HG03159 (cell line): ENCODE measurements at regions not wholly inside any gene's neighbourhood (a gene's known extent, or its start where the extent isn't known, plus 50 kb on each side); places are given as distances from the start of the nearest gene placed in this dataset.

Experiments
- ATAC-seq: cut with Tn5 transposase; IDR thresholded peaks from one replicate; pipeline ENCODE4 v1.9.1; 2021; ENCODE audit warnings: mild to moderate bottlenecking, moderate library complexity; ENCODE audit not compliant: unreplicated experiment

GRCh38 chr14:94685166-94685581 lies 73.0 kb downstream of the SERPINA3 start:
- ATAC-seq = no peak

DNA sequence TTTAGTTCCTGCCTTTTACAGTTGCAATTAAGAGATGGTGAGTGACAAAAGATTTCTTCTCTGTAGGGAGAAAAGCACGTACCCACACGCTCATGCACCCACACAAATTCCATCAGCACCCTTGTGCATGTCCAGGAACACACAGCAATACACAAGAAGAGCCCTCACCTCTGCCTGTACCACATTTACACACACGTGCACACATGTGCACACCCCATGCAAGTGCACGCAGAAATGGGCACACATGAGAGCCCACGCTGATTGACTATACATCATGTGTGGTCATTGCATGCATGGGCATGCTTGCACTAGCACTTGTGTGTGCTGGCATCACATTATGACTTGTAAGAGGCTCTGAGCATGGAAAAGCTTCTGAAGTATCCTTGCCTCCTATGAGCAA lies 70.5 kb downstream of the SERPINA3 start:
- ATAC-seq = no peak

DNA sequence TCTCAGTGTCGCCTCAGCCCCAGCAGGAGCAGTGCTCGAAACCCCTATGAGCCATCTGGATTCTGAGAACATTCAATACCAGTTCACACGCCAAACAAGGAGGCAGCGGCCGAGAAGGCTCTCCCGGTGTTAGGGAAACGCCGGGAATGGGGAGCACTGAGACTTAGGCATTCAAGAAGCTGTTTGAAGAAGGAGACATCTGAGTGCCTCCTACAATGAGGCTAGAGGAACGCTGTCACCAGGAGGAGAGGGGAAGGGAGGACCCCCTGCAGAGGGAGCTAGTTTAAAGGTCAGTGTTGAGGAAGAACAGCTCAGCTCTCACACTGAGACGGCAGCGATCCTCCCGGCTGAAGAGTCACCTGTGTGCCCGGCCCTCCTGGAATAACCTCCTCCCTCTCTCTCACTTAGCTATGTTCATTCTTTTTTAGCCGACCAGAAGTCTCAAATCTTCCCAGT lies 69.9 kb downstream of the SERPINA3 start:
- no peak for ATAC-seq

GRCh38 chr14:94681300-94682060 lies 69.3 kb downstream of the SERPINA3 start:
- ATAC-seq = no peak

DNA sequence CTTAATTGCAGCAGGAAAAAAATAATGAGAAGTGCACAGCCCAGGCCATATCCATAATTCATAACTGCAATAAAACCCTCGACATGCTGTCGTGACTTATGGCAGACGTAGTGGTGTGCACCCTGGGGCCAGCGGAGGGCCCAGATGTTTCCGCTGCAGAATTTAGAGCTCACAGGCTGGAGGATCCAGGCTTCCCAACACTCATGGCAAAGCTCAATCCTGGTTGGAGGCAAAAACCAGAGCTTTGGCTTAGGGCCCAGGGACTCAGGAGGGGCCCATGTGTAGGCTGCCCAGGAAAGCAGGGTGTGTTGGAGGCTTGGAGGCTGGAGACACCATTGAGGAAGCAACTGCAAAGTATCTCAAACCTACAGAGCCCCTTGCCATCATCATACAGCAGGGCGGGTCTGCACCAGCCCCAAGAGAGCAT lies 68.7 kb downstream of the SERPINA3 start:
- ATAC-seq = no peak

GRCh38 chr14:94679937-94680861 lies 68.0 kb downstream of the SERPINA3 start:
- ATAC-seq = no peak

GRCh38 chr14:94679106-94679810 lies 67.1 kb downstream of the SERPINA3 start:
- no peak for ATAC-seq

GRCh38 chr14:94677747-94678146 lies 65.6 kb downstream of the SERPINA3 start:
- ATAC-seq = no peak

DNA sequence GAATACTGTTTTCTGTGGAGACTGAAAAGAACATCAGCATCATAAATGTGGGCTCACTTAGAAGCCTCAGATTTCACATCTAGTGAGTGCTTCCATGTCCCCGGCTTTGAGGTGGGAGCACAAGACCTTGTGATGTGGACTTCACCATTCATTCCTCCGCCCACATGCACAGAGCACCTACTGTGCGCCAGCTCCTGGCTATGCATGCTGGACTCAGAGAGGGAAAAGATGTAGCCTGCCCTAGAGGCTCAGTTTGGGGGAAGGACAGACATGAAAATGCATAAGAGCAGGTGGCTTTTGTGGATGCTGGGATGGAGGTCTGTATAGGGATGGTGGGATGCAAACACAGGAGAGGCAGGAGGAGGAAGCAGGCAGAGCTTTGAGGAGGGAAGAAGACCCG lies 65.0 kb downstream of the SERPINA3 start:
- no peak for ATAC-seq

DNA sequence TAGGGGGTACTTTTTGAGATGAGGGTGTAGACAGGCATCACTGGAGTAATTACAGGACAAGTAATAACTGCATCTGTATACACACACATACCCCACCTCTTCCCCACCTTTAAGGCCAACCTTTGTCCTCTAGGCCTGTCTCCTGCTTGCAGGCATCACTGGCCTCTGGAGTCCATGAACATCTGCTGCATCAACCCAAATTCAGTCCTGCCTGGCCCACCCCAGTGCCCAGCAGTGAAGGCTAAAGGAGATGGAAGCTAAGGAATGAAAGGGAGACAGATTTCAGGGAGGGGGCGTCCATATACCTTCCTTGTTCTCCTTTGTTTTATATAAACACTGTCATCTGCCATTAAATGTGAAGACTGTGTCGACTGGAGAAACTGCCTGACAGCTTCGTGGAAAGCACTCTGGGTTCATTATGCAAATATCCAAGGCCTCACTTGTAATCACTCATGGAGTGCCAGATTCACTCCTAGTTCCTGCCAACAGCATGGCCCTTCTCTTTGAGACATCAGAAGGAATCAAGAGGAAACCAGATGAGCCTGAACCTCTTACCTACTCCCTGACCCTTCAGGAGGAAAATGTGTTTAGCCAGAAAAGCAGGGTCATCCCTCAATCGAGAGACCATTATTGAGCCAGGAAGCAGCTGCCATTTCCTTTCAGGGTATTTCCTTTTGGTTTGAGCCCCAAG lies 64.4 kb downstream of the SERPINA3 start:
- ATAC-seq = no peak

GRCh38 chr14:94675036-94675435 lies 62.8 kb downstream of the SERPINA3 start:
- no peak for ATAC-seq

DNA sequence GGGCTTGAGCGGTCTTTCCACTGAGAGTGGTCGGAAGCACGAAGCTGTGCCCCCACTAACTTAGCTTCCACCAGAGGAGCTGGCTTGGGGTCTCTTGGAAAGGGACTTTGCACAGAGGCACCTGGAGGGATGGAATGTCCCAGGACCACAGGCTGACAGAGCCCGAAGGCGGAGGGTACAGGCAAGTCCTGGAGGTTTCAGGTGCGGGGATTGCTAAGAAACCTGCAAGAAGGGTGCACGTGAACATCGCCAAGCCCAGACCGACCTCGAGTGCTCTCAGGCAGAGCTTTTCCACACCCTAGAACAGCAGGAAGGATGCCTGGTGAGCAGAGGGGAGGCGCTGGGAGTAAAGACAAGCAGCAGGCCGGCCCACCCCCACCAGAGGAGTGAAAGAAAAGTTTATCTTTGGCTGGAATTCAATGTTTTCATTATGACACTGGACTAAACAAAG lies 61.6 kb downstream of the SERPINA3 start:
- ATAC-seq = no peak
